SU-DHL-6 (cell line): ENCODE measurements at regions not wholly inside any gene's neighbourhood (a gene's known extent, or its start where the extent isn't known, plus 50 kb on each side); places are given as distances from the start of the nearest gene placed in this dataset.

Experiments
- EZH2phosphoT487 ChIP-seq: fragments of 200-600 bp; sonication (generic), shearing (Covaris generic); conservative IDR thresholded peaks from 2 replicates; pipeline ENCODE4 v1.6.1; 2018; ENCODE audit warnings: mild to moderate bottlenecking, antibody characterized with exemption, low read length, moderate library complexity, mixed read lengths
- TF ChIP-seq, protein P1 (sequence below): fragments of 200-600 bp; sonication (generic); IDR thresholded peaks from one replicate; pipeline ENCODE4 v1.5.1; 2017; ENCODE audit warnings: antibody characterized with exemption, mild to moderate bottlenecking, low read length, moderate library complexity; ENCODE audit not compliant: insufficient read depth, poor library complexity, severe bottlenecking

DNA sequence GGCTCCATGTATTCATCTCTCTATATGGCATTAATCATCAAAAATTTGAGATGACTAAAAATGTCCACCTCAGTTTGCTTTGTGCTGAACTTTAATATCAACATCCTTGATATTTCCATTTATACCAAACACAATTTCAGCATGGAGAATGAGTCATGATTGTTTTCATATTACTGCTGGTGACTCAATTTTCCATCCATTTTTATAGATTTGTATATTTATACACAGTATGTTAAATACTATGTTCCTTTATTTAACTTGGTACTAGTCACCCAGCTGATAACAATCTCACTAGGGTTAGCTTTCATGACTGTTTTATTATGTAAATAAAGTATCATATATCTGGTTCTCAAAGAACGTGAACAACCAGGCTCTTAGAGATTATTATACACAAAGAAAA, 1255.1 kb downstream of the SLITRK1 start:
- TF ChIP-seq, protein P1, sequence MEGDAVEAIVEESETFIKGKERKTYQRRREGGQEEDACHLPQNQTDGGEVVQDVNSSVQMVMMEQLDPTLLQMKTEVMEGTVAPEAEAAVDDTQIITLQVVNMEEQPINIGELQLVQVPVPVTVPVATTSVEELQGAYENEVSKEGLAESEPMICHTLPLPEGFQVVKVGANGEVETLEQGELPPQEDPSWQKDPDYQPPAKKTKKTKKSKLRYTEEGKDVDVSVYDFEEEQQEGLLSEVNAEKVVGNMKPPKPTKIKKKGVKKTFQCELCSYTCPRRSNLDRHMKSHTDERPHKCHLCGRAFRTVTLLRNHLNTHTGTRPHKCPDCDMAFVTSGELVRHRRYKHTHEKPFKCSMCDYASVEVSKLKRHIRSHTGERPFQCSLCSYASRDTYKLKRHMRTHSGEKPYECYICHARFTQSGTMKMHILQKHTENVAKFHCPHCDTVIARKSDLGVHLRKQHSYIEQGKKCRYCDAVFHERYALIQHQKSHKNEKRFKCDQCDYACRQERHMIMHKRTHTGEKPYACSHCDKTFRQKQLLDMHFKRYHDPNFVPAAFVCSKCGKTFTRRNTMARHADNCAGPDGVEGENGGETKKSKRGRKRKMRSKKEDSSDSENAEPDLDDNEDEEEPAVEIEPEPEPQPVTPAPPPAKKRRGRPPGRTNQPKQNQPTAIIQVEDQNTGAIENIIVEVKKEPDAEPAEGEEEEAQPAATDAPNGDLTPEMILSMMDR, result no peak
- no peak for TF ChIP-seq EZH2phosphoT487
